T-helper 2 cell treated with Interferon-gamma antibody and Interleukin-4, amounts not matched to agents 5 μg/mL and 100 μg/mL, for 36 hours (primary cell): ENCODE measurements at regions not wholly inside any gene's neighbourhood (a gene's known extent, or its start where the extent isn't known, plus 50 kb on each side); places are given as distances from the start of the nearest gene placed in this dataset.
A peak's percentile ranks its signal among the peaks of the same experiment; 100 is the strongest.
"Not testable (repeated sequence)": the region's sequence is repeated elsewhere in the genome, so short reads cannot be mapped to it uniquely, and the experiment has no call there.

Experiments
- DNase-seq: peaks from one replicate; pipeline ENCODE4 v3.0.0; 2021; ENCODE audit warnings: low spot score
- H3K27ac Mint-ChIP-seq: one replicate; pipeline ENCODE4 v1.8.0; 2021; ENCODE audit warnings: mild to moderate bottlenecking, mixed read lengths
- H3K27me3 Mint-ChIP-seq: one replicate; pipeline ENCODE4 v1.8.0; 2021; ENCODE audit warnings: low read depth, mixed read lengths
- H3K36me3 Mint-ChIP-seq: one replicate; pipeline ENCODE4 v1.8.0; 2021; ENCODE audit warnings: low read depth, mixed read lengths
- H3K4me1 Mint-ChIP-seq: one replicate; pipeline ENCODE4 v1.8.0; 2021; ENCODE audit warnings: low read depth, mixed read lengths
- H3K4me3 Mint-ChIP-seq: one replicate; pipeline ENCODE4 v1.8.0; 2022; ENCODE audit warnings: mild to moderate bottlenecking, moderate library complexity, mixed read lengths
- H3K9me3 Mint-ChIP-seq: one replicate; pipeline ENCODE4 v1.8.0; 2021; ENCODE audit warnings: mixed read lengths

- Mint-ChIP-seq H3K36me3 (peaks cover 5% of the 10 kb centered on the region), H3K27me3 (no peaks in the 10 kb centered on the region), H3K4me1 (peaks cover 75% of the 10 kb centered on the region), H3K4me3 (peak overlapping the region; percentile 33), H3K9me3 (no peaks in the 10 kb centered on the region), H3K27ac (peak overlapping the region; percentile 28)
- no peak for DNase-seq
These were observed 1067.9 kb downstream of the BCL11B start for GRCh38 chr14:98204139-98204538.

GRCh38 chr14:98207415-98207814, 1064.6 kb downstream of the BCL11B start:
- peak overlapping the region; percentile 70 for H3K27ac Mint-ChIP-seq
- H3K9me3 Mint-ChIP-seq = no peaks in the 10 kb centered on the region
- no peaks in the 10 kb centered on the region for H3K27me3 Mint-ChIP-seq
- H3K4me3 Mint-ChIP-seq = peak overlapping the region; percentile 23
- H3K4me1 Mint-ChIP-seq = peaks cover 80% of the 10 kb centered on the region
- H3K36me3 Mint-ChIP-seq = peaks cover 5% of the 10 kb centered on the region
- DNase-seq = no peak

GRCh38 chr14:98208211-98208611, 1063.8 kb downstream of the BCL11B start:
- no peak for DNase-seq
- H3K9me3 Mint-ChIP-seq = no peaks in the 10 kb centered on the region
- no peaks in the 10 kb centered on the region for H3K27me3 Mint-ChIP-seq
- H3K4me1 Mint-ChIP-seq = peaks cover 75% of the 10 kb centered on the region
- peak overlapping the region; percentile 70 for H3K27ac Mint-ChIP-seq
- H3K36me3 Mint-ChIP-seq = peaks cover 5% of the 10 kb centered on the region
- peak overlapping the region; percentile 23 for H3K4me3 Mint-ChIP-seq

- Mint-ChIP-seq H3K27me3 (no peaks in the 10 kb centered on the region), H3K9me3 (no peaks in the 10 kb centered on the region), H3K4me1 (peaks cover 69% of the 10 kb centered on the region), H3K27ac (no peak overlapping the region), H3K4me3 (no peak overlapping the region), H3K36me3 (peaks cover 5% of the 10 kb centered on the region)
- DNase-seq = no peak
These were observed 1063.1 kb downstream of the BCL11B start for GRCh38 chr14:98208943-98209342.

DNA sequence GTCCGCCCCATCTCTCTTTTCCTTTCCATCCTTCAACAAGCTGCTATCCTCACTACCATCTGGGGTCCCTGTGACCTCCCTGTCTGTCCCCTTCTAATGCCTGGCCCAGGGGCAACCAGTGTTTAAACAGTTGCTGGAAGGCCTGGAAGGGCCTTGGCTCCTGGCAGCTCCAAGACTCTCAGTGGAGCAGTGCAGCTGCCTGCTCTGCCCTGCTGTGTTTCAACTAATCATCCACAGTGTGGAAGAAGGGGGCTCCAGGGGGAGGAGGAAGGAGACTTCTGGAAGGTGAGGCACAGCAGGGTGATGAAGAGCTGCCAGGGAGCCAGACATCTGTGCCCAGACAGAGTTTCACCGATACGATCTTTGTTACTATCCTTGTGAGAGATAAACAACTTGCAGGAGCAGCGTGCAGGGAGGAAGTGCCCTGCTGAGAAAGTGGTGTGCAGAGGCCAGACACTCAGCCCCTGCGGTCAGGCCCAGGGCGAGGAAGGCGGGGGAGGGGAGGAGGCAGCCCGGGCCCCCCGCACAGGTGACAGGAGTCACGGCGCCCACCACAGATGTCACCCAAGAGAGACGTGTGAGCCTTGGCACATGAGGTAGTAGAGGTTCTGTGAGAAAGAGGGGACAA, 1061.8 kb downstream of the BCL11B start:
- peak overlapping the region; percentile 58 for H3K4me3 Mint-ChIP-seq
- peak overlapping the region; percentile 66 for H3K27ac Mint-ChIP-seq
- H3K4me1 Mint-ChIP-seq = peaks cover 62% of the 10 kb centered on the region
- H3K36me3 Mint-ChIP-seq = peaks cover 2% of the 10 kb centered on the region
- no peaks in the 10 kb centered on the region for H3K9me3 Mint-ChIP-seq
- peak; percentile 38 for DNase-seq
- H3K27me3 Mint-ChIP-seq = peaks cover 2% of the 10 kb centered on the region

DNA sequence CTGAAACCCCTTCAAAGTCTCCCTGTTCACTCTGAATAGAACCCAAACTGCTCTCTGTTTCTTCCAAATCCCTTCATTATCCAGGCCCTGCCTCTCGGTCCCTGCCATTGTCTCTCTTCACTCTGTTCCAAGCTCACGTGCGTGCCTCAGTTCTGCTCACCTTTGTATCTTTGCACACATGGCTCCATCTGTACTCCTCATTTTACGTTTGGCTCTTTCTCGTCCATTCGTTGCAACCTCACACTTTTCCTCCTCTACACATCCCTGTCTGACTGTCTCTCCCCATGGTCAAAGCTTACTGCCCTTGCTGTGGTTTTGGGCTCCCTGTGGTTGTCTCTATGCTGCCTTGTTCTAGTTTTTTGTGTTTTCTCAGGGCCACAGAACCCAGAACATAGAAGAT, 1054.5 kb downstream of the BCL11B start:
- H3K36me3 Mint-ChIP-seq = no peaks in the 10 kb centered on the region
- H3K9me3 Mint-ChIP-seq = no peaks in the 10 kb centered on the region
- no peak for DNase-seq
- peaks cover 2% of the 10 kb centered on the region for H3K27me3 Mint-ChIP-seq
- H3K4me3 Mint-ChIP-seq = no peak overlapping the region
- no peak overlapping the region for H3K27ac Mint-ChIP-seq
- peaks cover 18% of the 10 kb centered on the region for H3K4me1 Mint-ChIP-seq

DNA sequence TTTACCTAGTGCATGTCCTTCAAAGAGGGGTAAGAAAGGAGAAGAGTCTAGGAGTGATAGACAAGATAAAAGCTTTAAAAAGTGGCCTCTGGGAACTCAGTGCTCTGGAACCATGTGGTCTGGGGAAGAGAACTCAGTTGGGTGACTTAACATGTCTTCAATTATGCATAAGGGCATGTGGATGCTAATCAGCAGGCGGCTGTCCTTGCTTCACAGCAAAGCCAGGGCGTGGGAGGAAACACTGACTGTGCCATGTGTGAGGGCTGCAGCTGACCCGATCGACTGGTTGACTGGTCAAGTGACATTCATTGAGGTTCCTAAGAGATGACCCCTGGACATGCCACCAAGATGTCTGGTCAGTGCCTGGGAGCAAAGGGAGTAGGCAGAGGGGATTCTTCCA, 1053.8 kb downstream of the BCL11B start:
- H3K4me1 Mint-ChIP-seq = peaks cover 24% of the 10 kb centered on the region
- DNase-seq = no peak
- peaks cover 2% of the 10 kb centered on the region for H3K27me3 Mint-ChIP-seq
- H3K4me3 Mint-ChIP-seq = no peak overlapping the region
- H3K27ac Mint-ChIP-seq = no peak overlapping the region
- no peaks in the 10 kb centered on the region for H3K36me3 Mint-ChIP-seq
- H3K9me3 Mint-ChIP-seq = no peaks in the 10 kb centered on the region

GRCh38 chr14:98219638-98220037, 1052.4 kb downstream of the BCL11B start:
- no peak overlapping the region for H3K27ac Mint-ChIP-seq
- DNase-seq = no peak
- H3K36me3 Mint-ChIP-seq = no peaks in the 10 kb centered on the region
- peaks cover 2% of the 10 kb centered on the region for H3K27me3 Mint-ChIP-seq
- peaks cover 33% of the 10 kb centered on the region for H3K4me1 Mint-ChIP-seq
- no peaks in the 10 kb centered on the region for H3K9me3 Mint-ChIP-seq
- H3K4me3 Mint-ChIP-seq = no peak overlapping the region

GRCh38 chr14:98223106-98223505, 1048.9 kb downstream of the BCL11B start:
- H3K4me1 Mint-ChIP-seq = peaks cover 58% of the 10 kb centered on the region
- no peaks in the 10 kb centered on the region for H3K27me3 Mint-ChIP-seq
- no peaks in the 10 kb centered on the region for H3K36me3 Mint-ChIP-seq
- peak overlapping the region; percentile 44 for H3K4me3 Mint-ChIP-seq
- DNase-seq = no peak
- peak overlapping the region; percentile 86 for H3K27ac Mint-ChIP-seq
- H3K9me3 Mint-ChIP-seq = no peaks in the 10 kb centered on the region

DNA sequence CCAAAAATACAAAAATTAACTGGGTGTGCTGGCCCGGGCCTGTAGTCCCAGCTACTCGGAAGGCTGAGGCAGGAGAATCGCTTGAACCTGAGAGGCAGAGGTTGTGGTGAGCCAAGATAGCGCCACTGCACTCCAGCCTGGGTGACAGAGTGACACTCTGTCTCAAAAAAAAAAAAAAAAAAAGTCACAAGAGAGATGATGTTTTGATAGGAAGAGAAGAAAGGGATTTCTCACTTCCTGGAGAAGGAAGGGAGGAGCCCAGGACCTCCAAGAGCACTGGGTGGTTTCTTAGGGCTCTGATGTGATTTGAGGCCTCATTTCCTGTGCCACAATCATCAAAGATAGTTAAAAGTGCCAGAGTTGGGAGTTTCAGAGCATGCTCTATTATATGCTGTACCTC, 1048.3 kb downstream of the BCL11B start:
- H3K36me3 Mint-ChIP-seq, H3K27me3 Mint-ChIP-seq, DNase-seq, H3K9me3 Mint-ChIP-seq: not testable (repeated sequence)
- H3K27ac Mint-ChIP-seq = peak overlapping the region; percentile 86
- H3K4me3 Mint-ChIP-seq = peak overlapping the region; percentile 44
- peaks cover 64% of the 10 kb centered on the region for H3K4me1 Mint-ChIP-seq

DNA sequence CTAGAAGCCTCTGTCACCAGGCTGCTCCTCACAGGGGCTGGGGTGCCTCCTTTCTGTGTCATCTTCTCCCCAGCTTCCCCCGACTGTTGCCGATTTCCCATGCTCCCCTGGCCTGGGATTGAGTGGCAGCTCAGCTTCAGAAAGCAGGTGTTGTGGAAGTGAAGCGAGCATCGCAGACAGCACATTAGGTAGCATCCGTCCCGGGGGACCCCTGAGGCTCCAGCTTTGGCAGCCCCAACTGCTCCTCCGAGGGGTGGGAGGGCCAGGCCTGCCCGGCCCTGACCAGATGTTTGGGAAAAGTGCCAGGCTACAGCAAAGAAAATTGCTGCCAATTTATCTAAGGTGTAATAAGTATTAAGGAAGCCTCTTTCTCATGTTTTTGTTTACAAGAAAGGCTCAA, 1045.6 kb downstream of the BCL11B start:
- Mint-ChIP-seq H3K27me3 (no peaks in the 10 kb centered on the region), H3K4me1 (peaks cover 75% of the 10 kb centered on the region), H3K9me3 (no peaks in the 10 kb centered on the region), H3K4me3 (no peak overlapping the region), H3K36me3 (no peaks in the 10 kb centered on the region), H3K27ac (no peak overlapping the region)
- DNase-seq = no peak

GRCh38 chr14:98227000-98227726, 1044.8 kb downstream of the BCL11B start:
- no peaks in the 10 kb centered on the region for H3K9me3 Mint-ChIP-seq
- DNase-seq = peak; percentile 71
- H3K4me1 Mint-ChIP-seq = peaks cover 78% of the 10 kb centered on the region
- H3K27me3 Mint-ChIP-seq = no peaks in the 10 kb centered on the region
- no peaks in the 10 kb centered on the region for H3K36me3 Mint-ChIP-seq
- peak overlapping the region; percentile 88 for H3K27ac Mint-ChIP-seq
- peak overlapping the region; percentile 74 for H3K4me3 Mint-ChIP-seq

DNA sequence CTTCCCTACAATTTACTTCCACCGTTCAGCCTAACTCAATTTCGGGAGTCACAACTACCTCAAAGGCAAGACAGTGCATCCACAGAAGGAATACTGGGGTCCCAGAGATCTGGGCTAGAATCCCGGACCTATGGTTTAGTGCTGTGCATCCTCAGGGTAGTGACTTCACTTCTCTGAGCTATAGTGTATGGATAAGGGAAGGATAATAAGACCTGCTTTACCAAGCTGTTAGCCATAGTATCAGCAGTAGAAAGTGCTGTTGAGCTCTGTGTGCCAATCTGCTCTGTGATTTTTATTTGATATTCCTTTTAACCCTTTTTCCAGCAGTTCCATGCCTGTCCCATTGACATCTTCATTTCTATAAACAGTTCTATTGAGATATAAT, 1044.3 kb downstream of the BCL11B start:
- no peaks in the 10 kb centered on the region for H3K36me3 Mint-ChIP-seq
- no peaks in the 10 kb centered on the region for H3K27me3 Mint-ChIP-seq
- H3K4me1 Mint-ChIP-seq = peaks cover 73% of the 10 kb centered on the region

GRCh38 chr14:98229656-98230366, 1042.2 kb downstream of the BCL11B start:
- Mint-ChIP-seq H3K27me3 (no peaks in the 10 kb centered on the region), H3K9me3 (no peaks in the 10 kb centered on the region), H3K4me1 (peaks cover 74% of the 10 kb centered on the region), H3K27ac (peak overlapping the region; percentile 91), H3K4me3 (peak overlapping the region; percentile 80), H3K36me3 (no peaks in the 10 kb centered on the region)
- no peak for DNase-seq

More for the DNA sequence above, 1044.3 kb downstream of the BCL11B start:
- no peak for DNase-seq
- Mint-ChIP-seq H3K27ac (peak overlapping the region; percentile 88), H3K4me3 (peak overlapping the region; percentile 74), H3K9me3 (no peaks in the 10 kb centered on the region)
